K562 (cell line): ENCODE measurements at regions not wholly inside any gene's neighbourhood (a gene's known extent, or its start where the extent isn't known, plus 50 kb on each side); places are given as distances from the start of the nearest gene placed in this dataset.
"Not testable (repeated sequence)": the region's sequence is repeated elsewhere in the genome, so short reads cannot be mapped to it uniquely, and the experiment has no call there.

Experiments used
- ATAC-seq: fragments of 200-7000 bp; cut with Tn5 transposase; 3 replicates; pipeline ENCODE4 v1.9.1; 2020; ENCODE audit warnings: moderate library complexity
- BruUV-seq: library from RNA; stranded (reverse); fragments of 400-500 nt; replicated peaks from 2 replicates; lab custom pipeline; 2021; lab: Mats Ljungman, UMichigan
- CTCF ChIA-PET: fragments of 300-600 bp; formaldehyde crosslinking; extraction: SDS; loops from one replicate; lab custom pipeline; 2021; ENCODE audit warnings: low intra/inter-chr PET ratio; lab: Yijun Ruan, JAX
- POLR2A ChIA-PET: fragments of 300-600, 350-650 bp; sonication (Branson Sonifier 250); formaldehyde crosslinking; extraction: SDS; loops from one replicate; lab custom pipeline; 2021; ENCODE audit warnings: antibody characterized with exemption, inconsistent platforms; lab: Yijun Ruan, JAX
- DNase-seq, 4 experiments: peaks; one replicate each; pipeline versions ENCODE4 v3.0.0 to v3.0.0-alpha.2; 2011 to 2018; ENCODE audit warnings: low spot score in 3 of 4, mixed read lengths in 3 of 4; ENCODE audit errors: extremely low read depth in 1 of 4
- FAIRE-seq: peaks from 2 replicates; lab custom pipeline; 2011; peaks lifted over from hg19 to GRCh38; lab: Jason Lieb, UNC
- H2AFZ ChIP-seq: 2 replicates; pipeline ENCODE4 v1.6.0; 2011; ENCODE audit warnings: low read depth, low read length, control low read depth, inconsistent platforms
- H3K27ac ChIP-seq: fragments of 200-600 bp; 3 replicates; pipeline ENCODE4 v1.8.0; 2011; ENCODE audit warnings: low read depth, mild to moderate bottlenecking, control low read depth, inconsistent platforms, low read length, moderate library complexity, mixed read lengths; ENCODE audit errors: extremely low read depth
- H3K27me3 ChIP-seq, 2 experiments: fragments of 300-600 bp in 1 of 2; 2 replicates in 1 of 2; 3 replicates in 1 of 2; pipeline versions ENCODE4 v1.6.0 to v1.8.0; 2011; ENCODE audit warnings: inconsistent platforms in 2 of 2, low read length in 2 of 2, mild to moderate bottlenecking in 1 of 2, mixed read lengths in 1 of 2, moderate library complexity in 1 of 2; ENCODE audit not compliant: control insufficient read depth in 2 of 2, insufficient read depth in 2 of 2
- H3K36me3 ChIP-seq: fragments of 300-600 bp; 3 replicates; pipeline ENCODE4 v1.8.0; 2011; ENCODE audit warnings: mild to moderate bottlenecking, low read length, inconsistent platforms; ENCODE audit not compliant: control insufficient read depth, insufficient read depth
- H3K4me1 ChIP-seq, 2 experiments: fragments of 200-600 bp in 1 of 2; replicated peaks in 1 of 2; 2 replicates in 1 of 2; 3 replicates in 1 of 2; pipeline versions ENCODE4 v1.5.1 to v1.8.0; 2011; ENCODE audit warnings: inconsistent platforms in 2 of 2, low read length in 2 of 2, mild to moderate bottlenecking in 1 of 2, mixed read lengths in 1 of 2, moderate library complexity in 1 of 2; ENCODE audit not compliant: control insufficient read depth in 2 of 2, insufficient read depth in 2 of 2
- H3K4me2 ChIP-seq: 2 replicates; pipeline ENCODE4 v1.6.1; 2011; ENCODE audit warnings: low read length, control low read depth, inconsistent platforms, mixed read lengths; ENCODE audit not compliant: insufficient read depth
- H3K4me3 ChIP-seq: fragments of 200-600 bp; sonication (generic), shearing (Covaris generic); 2 replicates; pipeline ENCODE4 v1.5.1; 2016; ENCODE audit warnings: control low read depth, inconsistent platforms
- H3K79me2 ChIP-seq: fragments of 200-600 bp; 3 replicates; pipeline ENCODE4 v1.8.0; 2011; ENCODE audit warnings: low read length, inconsistent platforms; ENCODE audit not compliant: control insufficient read depth, insufficient read depth
- H3K9ac ChIP-seq, 2 experiments: 2 replicates each; pipeline versions ENCODE4 v1.6.0 to v1.6.1; 2011; ENCODE audit warnings: low read depth in 2 of 2, low read length in 2 of 2, control low read depth in 1 of 2, inconsistent platforms in 1 of 2, mild to moderate bottlenecking in 1 of 2, mixed read lengths in 1 of 2; ENCODE audit not compliant: insufficient read depth in 1 of 2
- H3K9me1 ChIP-seq: one replicate; pipeline ENCODE4 v1.6.0; 2011; ENCODE audit warnings: inconsistent platforms, mild to moderate bottlenecking, low read length, moderate library complexity; ENCODE audit not compliant: control insufficient read depth, insufficient read depth
- H3K9me3 ChIP-seq: replicated peaks from 2 replicates; pipeline ENCODE4 v1.5.1; 2011; ENCODE audit warnings: low read depth, low read length, inconsistent platforms; ENCODE audit not compliant: control insufficient read depth, insufficient read depth
- H4K20me1 ChIP-seq: replicated peaks from 2 replicates; pipeline ENCODE4 v1.6.1; 2011; ENCODE audit warnings: low read length, inconsistent platforms, mixed read lengths; ENCODE audit not compliant: control insufficient read depth, insufficient read depth
- BRD9 ChIP-seq: fragments of 450-650 bp; IDR thresholded peaks from 2 replicates; pipeline ENCODE4 v1.6.1; 2018; ENCODE audit warnings: low read depth; ENCODE audit not compliant: partially characterized antibody
- LARP7 ChIP-seq: fragments of 450-650 bp; IDR thresholded peaks from 2 replicates; pipeline ENCODE4 v1.6.1; 2016
- SAFB ChIP-seq: fragments of 200-400 bp; formaldehyde crosslinking; IDR thresholded peaks from 2 replicates; pipeline ENCODE4 v1.6.1; 2017; ENCODE audit warnings: low read depth, low read length, borderline replicate concordance
- SUPT5H ChIP-seq: fragments of 450-650 bp; IDR thresholded peaks from 2 replicates; pipeline ENCODE4 v1.6.1; 2016
- ZBTB8A ChIP-seq: fragments of 450-650 bp; IDR thresholded peaks from 2 replicates; pipeline ENCODE4 v1.6.1; 2018; ENCODE audit warnings: mild to moderate bottlenecking, moderate library complexity; ENCODE audit not compliant: partially characterized antibody
- ZNF384 ChIP-seq: IDR thresholded peaks from 2 replicates; pipeline ENCODE4 v1.6.1; 2012; ENCODE audit warnings: low read depth, low read length, improper control_type of control experiment
- WGBS: fragments of 100-300 bp; shearing (Covaris generic); methylation state at CpG from one replicate; pipeline ENCODE4 v1.1.6; 2016; ENCODE audit warnings: low coverage, mixed read lengths; ENCODE audit not compliant: insufficient coverage; ENCODE audit errors: missing lambda C conversion rate; 5-methylcytosine and 5-hydroxymethylcytosine counted together
- in situ Hi-C: fragments of 300-500 bp; cut with MboI; formaldehyde crosslinking; loops from 4 replicates; pipeline ENCODE4 v1.15.0; 2018; ENCODE audit warnings: inconsistent platforms, mixed read lengths
- intact Hi-C: fragments of 100-400 bp; cut with micrococcal nuclease; formaldehyde crosslinking; loops from 2 replicates; pipeline ENCODE4 v1.14.2; 2022
- TF ChIP-seq, protein P1 (sequence below), 3 experiments: fragments of 200-800 bp in 1 of 3; fragments of 250-450 bp in 1 of 3; fragments of 450-650 bp in 1 of 3; sonication (Bioruptor Pico) in 1 of 3; sonication (Bioruptor generic) in 1 of 3; formaldehyde crosslinking in 1 of 3; IDR thresholded peaks; 2 replicates each; pipeline versions ENCODE4 v1.6.1 to v1.8.0; 2016 to 2022; ENCODE audit warnings: mild to moderate bottlenecking in 2 of 3, missing genetic modification characterization in 2 of 3, missing compliant biosample characterization in 1 of 3, moderate library complexity in 1 of 3

GRCh38 chrX:11007076-11007475, 104.1 kb upstream of the HCCS start:
- DNase-seq, ATAC-seq, FAIRE-seq, H3K9me3 ChIP-seq, H3K27me3 ChIP-seq, in situ Hi-C loops, H3K9ac ChIP-seq, H3K27ac ChIP-seq, H2AFZ ChIP-seq, H3K79me2 ChIP-seq, intact Hi-C loops, BruUV-seq, CTCF ChIA-PET, H4K20me1 ChIP-seq, H3K9me1 ChIP-seq, H3K36me3 ChIP-seq, POLR2A ChIA-PET, H3K4me3 ChIP-seq, H3K4me2 ChIP-seq, H3K4me1 ChIP-seq: not testable (repeated sequence)
- 6% methylated on average over 4 of the region's 9 CpGs for WGBS

DNA sequence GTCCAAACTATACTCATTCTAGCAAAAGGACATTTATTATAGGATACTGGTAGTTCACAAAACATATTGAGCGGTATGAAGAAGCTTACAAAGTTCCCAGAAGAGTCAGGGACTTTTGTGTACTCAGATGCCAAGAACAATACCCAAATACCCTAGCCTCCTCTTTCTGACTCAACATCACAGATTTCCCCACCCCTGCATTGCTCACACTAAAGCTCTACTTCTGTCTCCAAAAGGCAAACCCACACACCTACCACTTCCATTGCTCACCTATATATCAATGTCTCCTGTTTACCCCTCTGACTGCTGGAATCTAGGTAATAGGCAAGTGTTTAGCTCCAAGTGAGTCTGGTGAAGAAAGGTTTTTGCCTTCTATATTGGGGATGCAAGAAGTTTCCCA, 100.7 kb upstream of the HCCS start:
- POLR2A ChIA-PET = no interaction called here
- no TSS peak for BruUV-seq

More for the DNA sequence above, 100.7 kb upstream of the HCCS start:
- no peak for DNase-seq
- no peak overlapping the region for H3K4me2 ChIP-seq
- no peak overlapping the region for H3K9ac ChIP-seq
- no peaks in the 10 kb centered on the region for H4K20me1 ChIP-seq
- FAIRE-seq = no peak
- H2AFZ ChIP-seq = no peak overlapping the region
- no peaks in the 10 kb centered on the region for H3K27me3 ChIP-seq
- TF ChIP-seq LARP7 (no peak), ZBTB8A (no peak), SUPT5H (no peak), BRD9 (no peak), SAFB (no peak), ZNF384 (no peak)
- TF ChIP-seq, protein P1, sequence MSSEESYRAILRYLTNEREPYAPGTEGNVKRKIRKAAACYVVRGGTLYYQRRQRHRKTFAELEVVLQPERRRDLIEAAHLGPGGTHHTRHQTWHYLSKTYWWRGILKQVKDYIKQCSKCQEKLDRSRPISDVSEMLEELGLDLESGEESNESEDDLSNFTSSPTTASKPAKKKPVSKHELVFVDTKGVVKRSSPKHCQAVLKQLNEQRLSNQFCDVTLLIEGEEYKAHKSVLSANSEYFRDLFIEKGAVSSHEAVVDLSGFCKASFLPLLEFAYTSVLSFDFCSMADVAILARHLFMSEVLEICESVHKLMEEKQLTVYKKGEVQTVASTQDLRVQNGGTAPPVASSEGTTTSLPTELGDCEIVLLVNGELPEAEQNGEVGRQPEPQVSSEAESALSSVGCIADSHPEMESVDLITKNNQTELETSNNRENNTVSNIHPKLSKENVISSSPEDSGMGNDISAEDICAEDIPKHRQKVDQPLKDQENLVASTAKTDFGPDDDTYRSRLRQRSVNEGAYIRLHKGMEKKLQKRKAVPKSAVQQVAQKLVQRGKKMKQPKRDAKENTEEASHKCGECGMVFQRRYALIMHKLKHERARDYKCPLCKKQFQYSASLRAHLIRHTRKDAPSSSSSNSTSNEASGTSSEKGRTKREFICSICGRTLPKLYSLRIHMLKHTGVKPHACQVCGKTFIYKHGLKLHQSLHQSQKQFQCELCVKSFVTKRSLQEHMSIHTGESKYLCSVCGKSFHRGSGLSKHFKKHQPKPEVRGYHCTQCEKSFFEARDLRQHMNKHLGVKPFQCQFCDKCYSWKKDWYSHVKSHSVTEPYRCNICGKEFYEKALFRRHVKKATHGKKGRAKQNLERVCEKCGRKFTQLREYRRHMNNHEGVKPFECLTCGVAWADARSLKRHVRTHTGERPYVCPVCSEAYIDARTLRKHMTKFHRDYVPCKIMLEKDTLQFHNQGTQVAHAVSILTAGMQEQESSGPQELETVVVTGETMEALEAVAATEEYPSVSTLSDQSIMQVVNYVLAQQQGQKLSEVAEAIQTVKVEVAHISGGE (CRISPR knock-in tag; IDR thresholded peaks at IDR 0.05) = no peak
- TF ChIP-seq, all 486 proteins: peak for 0
- no peak overlapping the region for H3K27ac ChIP-seq
- ATAC-seq = no peak
- intact Hi-C loops (no loop called here), in situ Hi-C loops (no loop called here)
- 0% methylated on average over 1 of the region's 1 CpG for WGBS
- CTCF ChIA-PET = no interaction called here
- no peaks in the 10 kb centered on the region for H3K9me1 ChIP-seq
- H3K4me3 ChIP-seq = no peak overlapping the region
- H3K36me3 ChIP-seq = no peaks in the 10 kb centered on the region
- no peaks in the 10 kb centered on the region for H3K79me2 ChIP-seq
- no peaks in the 10 kb centered on the region for H3K9me3 ChIP-seq
- H3K4me1 ChIP-seq = no peaks in the 10 kb centered on the region
